GM06990 (cell line): ENCODE measurements at regions not wholly inside any gene's neighbourhood (a gene's known extent, or its start where the extent isn't known, plus 50 kb on each side); places are given as distances from the start of the nearest gene placed in this dataset.

Experiments used
- DNase-seq: peaks from one replicate; pipeline ENCODE4 v3.0.0-alpha.2; 2011; ENCODE audit not compliant: insufficient read length; ENCODE audit errors: extremely low read depth
- H3K27me3 ChIP-seq: replicated peaks from 2 replicates; pipeline ENCODE4 v1.6.0; 2011; ENCODE audit warnings: low read length; ENCODE audit not compliant: control insufficient read depth, insufficient read depth
- H3K36me3 ChIP-seq: 2 replicates; pipeline ENCODE4 v1.5.1; 2011; ENCODE audit warnings: low read length; ENCODE audit not compliant: control insufficient read depth, insufficient read depth
- H3K4me3 ChIP-seq: replicated peaks from 2 replicates; pipeline ENCODE4 v1.5.1; 2011; ENCODE audit warnings: low read depth, mild to moderate bottlenecking, control low read depth, low read length
- TF ChIP-seq, protein P1 (sequence below): IDR thresholded peaks from 2 replicates; pipeline ENCODE4 v1.5.1; 2011; ENCODE audit warnings: low read length, control low read depth, mild to moderate bottlenecking, inconsistent platforms; ENCODE audit not compliant: insufficient read depth, poor library complexity, severe bottlenecking

DNA sequence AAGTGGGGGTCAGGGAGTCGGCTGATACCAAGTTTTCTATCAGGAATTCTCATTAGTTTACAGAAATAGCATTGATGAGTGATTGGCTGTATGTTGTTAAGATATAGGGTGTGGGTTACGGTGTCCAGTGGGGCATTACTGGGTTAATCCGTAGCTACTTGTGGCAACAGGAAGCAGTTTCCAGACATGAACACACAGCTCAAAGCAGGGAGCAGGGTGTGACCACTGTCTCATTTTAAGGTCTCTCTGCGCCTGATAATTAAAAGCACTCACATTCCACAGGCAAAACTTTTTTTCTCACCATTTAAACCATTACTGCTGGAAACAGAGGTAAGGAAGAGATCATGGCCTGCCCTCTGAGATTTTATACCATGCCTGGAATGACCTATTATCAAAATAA is 114.9 kb downstream of the SIK1 start:
- no peak for DNase-seq
- no peaks in the 10 kb centered on the region for H3K27me3 ChIP-seq
- H3K36me3 ChIP-seq = no peaks in the 10 kb centered on the region
- no peak overlapping the region for H3K4me3 ChIP-seq
- TF ChIP-seq, protein P1, sequence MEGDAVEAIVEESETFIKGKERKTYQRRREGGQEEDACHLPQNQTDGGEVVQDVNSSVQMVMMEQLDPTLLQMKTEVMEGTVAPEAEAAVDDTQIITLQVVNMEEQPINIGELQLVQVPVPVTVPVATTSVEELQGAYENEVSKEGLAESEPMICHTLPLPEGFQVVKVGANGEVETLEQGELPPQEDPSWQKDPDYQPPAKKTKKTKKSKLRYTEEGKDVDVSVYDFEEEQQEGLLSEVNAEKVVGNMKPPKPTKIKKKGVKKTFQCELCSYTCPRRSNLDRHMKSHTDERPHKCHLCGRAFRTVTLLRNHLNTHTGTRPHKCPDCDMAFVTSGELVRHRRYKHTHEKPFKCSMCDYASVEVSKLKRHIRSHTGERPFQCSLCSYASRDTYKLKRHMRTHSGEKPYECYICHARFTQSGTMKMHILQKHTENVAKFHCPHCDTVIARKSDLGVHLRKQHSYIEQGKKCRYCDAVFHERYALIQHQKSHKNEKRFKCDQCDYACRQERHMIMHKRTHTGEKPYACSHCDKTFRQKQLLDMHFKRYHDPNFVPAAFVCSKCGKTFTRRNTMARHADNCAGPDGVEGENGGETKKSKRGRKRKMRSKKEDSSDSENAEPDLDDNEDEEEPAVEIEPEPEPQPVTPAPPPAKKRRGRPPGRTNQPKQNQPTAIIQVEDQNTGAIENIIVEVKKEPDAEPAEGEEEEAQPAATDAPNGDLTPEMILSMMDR = no peak

DNA sequence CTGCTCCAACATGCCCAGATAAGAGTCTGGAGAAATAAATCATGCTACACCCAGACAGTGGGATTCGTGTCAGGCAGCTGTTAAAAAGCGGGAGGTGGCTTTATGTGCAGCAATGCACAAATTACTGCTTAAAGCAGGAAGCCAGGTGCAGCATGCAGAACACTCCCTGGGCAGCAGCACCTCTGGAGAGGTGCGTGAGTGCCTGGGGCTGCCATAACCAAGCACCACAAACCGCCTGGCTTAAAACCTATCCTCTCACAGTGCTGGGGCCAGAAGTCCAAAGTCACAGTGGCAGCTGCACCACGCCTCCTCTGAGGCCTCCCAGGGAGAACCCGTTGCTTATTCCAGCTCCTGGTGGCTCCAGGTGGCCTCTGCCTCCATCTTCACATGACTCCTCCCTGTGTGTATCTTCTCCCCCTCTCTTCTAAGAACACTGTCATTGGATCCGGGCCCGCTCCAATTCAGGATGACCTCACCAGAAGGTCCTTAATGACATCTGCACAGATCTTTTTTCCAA is 115.6 kb downstream of the SIK1 start:
- Histone ChIP-seq H3K36me3 (no peaks in the 10 kb centered on the region), H3K4me3 (no peak overlapping the region), H3K27me3 (no peaks in the 10 kb centered on the region)
- DNase-seq = no peak
- TF ChIP-seq, protein P1 = no peak

DNA sequence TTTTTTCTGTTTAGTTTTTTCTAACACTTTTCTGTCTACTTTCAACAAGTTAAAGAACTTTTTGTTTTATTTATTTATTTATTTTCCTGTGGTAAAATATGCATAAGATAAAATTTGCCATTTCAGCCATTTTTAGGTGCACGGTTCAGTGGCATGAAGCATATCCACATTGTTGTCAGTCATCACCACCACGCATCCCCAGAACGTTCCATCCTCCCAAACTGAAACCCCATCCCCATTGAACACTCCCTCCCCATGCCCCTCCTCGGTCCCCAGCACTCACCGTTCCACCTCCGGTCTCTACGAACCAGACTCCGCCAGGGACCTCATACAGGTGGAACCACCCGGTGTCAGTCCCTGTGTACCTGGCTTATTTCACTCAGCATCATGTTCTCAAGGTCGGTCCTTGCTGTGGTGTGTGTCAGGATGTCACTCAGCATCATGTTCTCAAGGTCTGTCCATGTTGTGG is 118.1 kb downstream of the SIK1 start:
- no peak for DNase-seq
- H3K4me3 ChIP-seq = no peak overlapping the region
- no peaks in the 10 kb centered on the region for H3K27me3 ChIP-seq
- H3K36me3 ChIP-seq = no peaks in the 10 kb centered on the region
- TF ChIP-seq, protein P1 = no peak

DNA sequence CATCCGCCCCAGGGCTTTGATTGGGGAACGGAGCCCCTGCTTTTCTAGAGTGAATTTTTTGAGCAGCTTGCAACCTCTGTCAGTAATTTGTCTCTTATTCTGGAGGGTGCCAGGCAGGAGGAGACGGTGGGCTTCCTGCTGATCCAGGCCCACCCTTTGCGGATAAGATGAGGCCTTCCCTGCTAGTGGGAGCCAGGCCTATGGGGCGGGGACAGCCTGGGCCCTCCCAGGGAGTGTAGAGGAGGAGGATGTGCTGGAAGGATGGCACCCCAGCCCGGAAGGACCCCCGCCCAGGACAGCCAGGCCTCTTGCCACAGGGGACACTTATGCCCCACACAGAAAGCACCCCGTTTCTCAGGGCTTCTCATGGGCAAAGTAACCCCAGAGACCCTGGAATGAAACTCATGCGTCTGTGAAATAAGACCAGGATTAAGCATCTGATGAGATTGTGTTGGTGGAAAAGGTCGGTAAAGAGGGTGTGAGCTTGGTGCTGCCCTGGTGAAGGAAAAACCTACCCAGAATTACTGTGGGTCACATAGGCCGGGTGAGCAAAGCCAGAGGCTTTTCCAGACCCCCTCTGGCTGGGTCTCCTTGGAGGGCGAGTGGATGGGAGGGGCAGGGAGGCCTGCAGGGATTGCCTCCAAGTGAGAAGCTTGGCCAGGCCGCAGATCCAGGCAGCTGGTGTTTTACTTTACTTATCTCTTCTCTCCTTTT is 118.7 kb downstream of the SIK1 start:
- Histone ChIP-seq H3K4me3 (no peak overlapping the region), H3K27me3 (no peaks in the 10 kb centered on the region), H3K36me3 (no peaks in the 10 kb centered on the region)
- TF ChIP-seq, protein P1 = no peak
- DNase-seq = no peak

DNA sequence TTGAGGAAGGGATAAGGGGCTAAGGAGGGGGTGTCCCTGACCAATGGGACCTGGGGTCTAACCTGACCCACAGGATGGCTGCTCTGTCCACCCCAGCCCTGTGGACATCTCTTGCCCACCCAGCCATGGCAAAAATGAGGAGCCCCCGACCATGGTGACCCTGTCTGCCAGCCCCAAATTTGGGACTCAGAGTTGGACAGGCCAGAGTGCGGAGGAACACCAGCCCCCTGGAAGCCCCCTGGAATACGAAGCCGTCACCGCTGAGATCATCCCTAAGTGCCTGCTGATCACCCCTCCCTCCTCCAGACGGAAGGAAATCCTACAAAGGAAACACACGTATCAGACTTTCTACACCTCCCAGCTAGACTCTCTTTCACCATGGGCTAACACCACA is 119.3 kb downstream of the SIK1 start:
- Histone ChIP-seq H3K36me3 (no peaks in the 10 kb centered on the region), H3K4me3 (no peak overlapping the region)

More for the DNA sequence above, 119.3 kb downstream of the SIK1 start:
- no peak for DNase-seq
- no peaks in the 10 kb centered on the region for H3K27me3 ChIP-seq
- TF ChIP-seq, protein P1 = no peak
